ENCODE measurements at regions not wholly inside any gene's neighbourhood (a gene's known extent, or its start where the extent isn't known, plus 50 kb on each side); places are given as distances from the start of the nearest gene placed in this dataset.

- TF ChIP-seq, protein P1, sequence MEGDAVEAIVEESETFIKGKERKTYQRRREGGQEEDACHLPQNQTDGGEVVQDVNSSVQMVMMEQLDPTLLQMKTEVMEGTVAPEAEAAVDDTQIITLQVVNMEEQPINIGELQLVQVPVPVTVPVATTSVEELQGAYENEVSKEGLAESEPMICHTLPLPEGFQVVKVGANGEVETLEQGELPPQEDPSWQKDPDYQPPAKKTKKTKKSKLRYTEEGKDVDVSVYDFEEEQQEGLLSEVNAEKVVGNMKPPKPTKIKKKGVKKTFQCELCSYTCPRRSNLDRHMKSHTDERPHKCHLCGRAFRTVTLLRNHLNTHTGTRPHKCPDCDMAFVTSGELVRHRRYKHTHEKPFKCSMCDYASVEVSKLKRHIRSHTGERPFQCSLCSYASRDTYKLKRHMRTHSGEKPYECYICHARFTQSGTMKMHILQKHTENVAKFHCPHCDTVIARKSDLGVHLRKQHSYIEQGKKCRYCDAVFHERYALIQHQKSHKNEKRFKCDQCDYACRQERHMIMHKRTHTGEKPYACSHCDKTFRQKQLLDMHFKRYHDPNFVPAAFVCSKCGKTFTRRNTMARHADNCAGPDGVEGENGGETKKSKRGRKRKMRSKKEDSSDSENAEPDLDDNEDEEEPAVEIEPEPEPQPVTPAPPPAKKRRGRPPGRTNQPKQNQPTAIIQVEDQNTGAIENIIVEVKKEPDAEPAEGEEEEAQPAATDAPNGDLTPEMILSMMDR (IDR thresholded peaks at IDR 0.05) = peak; percentile 43
- TF ChIP-seq TEAD4 (CRISPR knock-in tag; IDR thresholded peaks at IDR 0.05) = no peak
- TF ChIP-seq USF2 (CRISPR knock-in tag; IDR thresholded peaks at IDR 0.05) = no peak
Observed at GRCh38 chr2:182649316-182649715, 66.7 kb upstream of the DNAJC10 start.

All from WTC11 (cell line).